K562 (cell line): ENCODE measurements at regions not wholly inside any gene's neighbourhood (a gene's known extent, or its start where the extent isn't known, plus 50 kb on each side); places are given as distances from the start of the nearest gene placed in this dataset.

Experiments
- ARNT ChIP-seq, 2 experiments: fragments of 450-650 bp; IDR thresholded peaks; 2 replicates each; pipeline ENCODE4 v1.6.1; 2016; ENCODE audit warnings: mild to moderate bottlenecking in 1 of 2
- CXXC5 ChIP-seq: fragments of 250-450 bp; sonication (Bioruptor Pico); IDR thresholded peaks from 2 replicates; pipeline ENCODE4 v1.8.0; 2022; ENCODE audit warnings: inconsistent platforms, mild to moderate bottlenecking, moderate library complexity
- E2F5 ChIP-seq: sonication (generic); formaldehyde crosslinking; IDR thresholded peaks from 2 replicates; pipeline ENCODE4 v1.8.0; 2022; ENCODE audit warnings: mild to moderate bottlenecking, missing genetic modification reagents
- HSF4 ChIP-seq: fragments of 250-450 bp; sonication (Bioruptor Pico); IDR thresholded peaks from 2 replicates; pipeline ENCODE4 v2.1.2; 2022; ENCODE audit warnings: mild to moderate bottlenecking, moderate library complexity, borderline replicate concordance
- ID3 ChIP-seq, 2 experiments: fragments of 250-450 bp in 1 of 2; fragments of 450-650 bp in 1 of 2; sonication (Bioruptor Pico) in 1 of 2; IDR thresholded peaks; 2 replicates each; pipeline versions ENCODE4 v1.6.1 to v1.8.0; 2016 to 2021; ENCODE audit warnings: mild to moderate bottlenecking in 2 of 2, moderate library complexity in 2 of 2, missing compliant biosample characterization in 1 of 2, missing genetic modification characterization in 1 of 2
- ILK ChIP-seq: fragments of 450-650 bp; IDR thresholded peaks from 2 replicates; pipeline ENCODE4 v1.6.1; 2016; ENCODE audit warnings: missing genetic modification characterization, low read depth, mild to moderate bottlenecking, missing compliant biosample characterization, moderate library complexity, borderline replicate concordance
- MIER1 ChIP-seq: fragments of 450-650 bp; IDR thresholded peaks from 2 replicates; pipeline ENCODE4 v1.6.1; 2016; ENCODE audit warnings: antibody characterized with exemption, mild to moderate bottlenecking, low read depth
- MXI1 ChIP-seq: IDR thresholded peaks from 2 replicates; pipeline ENCODE4 v1.6.1; 2011; ENCODE audit warnings: low read depth, mild to moderate bottlenecking, improper control_type of control experiment, low read length
- NELFE ChIP-seq: IDR thresholded peaks from 2 replicates; pipeline ENCODE4 v1.6.1; 2011; ENCODE audit warnings: mild to moderate bottlenecking; ENCODE audit not compliant: insufficient read depth, insufficient read length
- PCBP2 ChIP-seq: fragments of 200-400 bp; formaldehyde crosslinking; IDR thresholded peaks from 2 replicates; pipeline ENCODE4 v1.6.1; 2018; ENCODE audit warnings: low read length, low read depth, mild to moderate bottlenecking, moderate library complexity; ENCODE audit not compliant: poor library complexity, severe bottlenecking
- POU5F1 ChIP-seq: fragments of 150-350 bp; IDR thresholded peaks from 2 replicates; pipeline ENCODE4 v1.6.1; 2014; ENCODE audit warnings: borderline replicate concordance, low read length, low read depth, mild to moderate bottlenecking; ENCODE audit not compliant: partially characterized antibody
- SMAD2 ChIP-seq: fragments of 150-350 bp; IDR thresholded peaks from 2 replicates; pipeline ENCODE4 v1.6.1; 2014; ENCODE audit warnings: low read depth, mild to moderate bottlenecking, low read length
- ZNF449 ChIP-seq: fragments of 250-450 bp; sonication (Bioruptor Pico); IDR thresholded peaks from 2 replicates; pipeline ENCODE4 v1.8.0; 2022; ENCODE audit warnings: moderate library complexity, mild to moderate bottlenecking, inconsistent platforms
- ZNF561 ChIP-seq: fragments of 450-650 bp; formaldehyde crosslinking; conservative IDR thresholded peaks from 2 replicates; pipeline ENCODE4 v1.4.0; 2020; ENCODE audit warnings: mild to moderate bottlenecking, moderate library complexity
- ZNF584 ChIP-seq: fragments of 200-800 bp; sonication (Bioruptor generic); IDR thresholded peaks from 2 replicates; pipeline ENCODE4 v1.6.1; 2016; ENCODE audit warnings: low read depth, mild to moderate bottlenecking, missing genetic modification characterization, missing compliant biosample characterization
- ZNF740 ChIP-seq, 3 experiments: fragments of 200-800 bp in 1 of 3; sonication (Bioruptor generic) in 1 of 3; sonication (generic) in 1 of 3; formaldehyde crosslinking in 1 of 3; IDR thresholded peaks; 2 replicates each; pipeline versions ENCODE4 v1.6.1 to v1.8.0; 2016 to 2022; ENCODE audit warnings: mild to moderate bottlenecking in 2 of 3, missing compliant biosample characterization in 2 of 3, missing genetic modification characterization in 2 of 3, missing genetic modification reagents in 1 of 3
- ZNF79 ChIP-seq: fragments of 250-450 bp; sonication (Bioruptor Pico); IDR thresholded peaks from 2 replicates; pipeline ENCODE4 v1.4.0; 2020; ENCODE audit warnings: low read depth, mild to moderate bottlenecking, moderate library complexity
- TF ChIP-seq, protein P1 (sequence below): sonication (generic); IDR thresholded peaks from 2 replicates; pipeline ENCODE4 v1.6.1; 2016
- TF ChIP-seq, protein P2 (sequence below): fragments of 450-650 bp; formaldehyde crosslinking; IDR thresholded peaks from 2 replicates; pipeline ENCODE4 v1.4.0; 2020; ENCODE audit warnings: mild to moderate bottlenecking, moderate library complexity
- TF ChIP-seq, protein P3 (sequence below): fragments of 450-650 bp; conservative IDR thresholded peaks from 2 replicates; pipeline ENCODE4 v1.6.1; 2016; ENCODE audit warnings: missing genetic modification characterization, low read depth, mild to moderate bottlenecking, missing compliant biosample characterization, moderate library complexity

DNA sequence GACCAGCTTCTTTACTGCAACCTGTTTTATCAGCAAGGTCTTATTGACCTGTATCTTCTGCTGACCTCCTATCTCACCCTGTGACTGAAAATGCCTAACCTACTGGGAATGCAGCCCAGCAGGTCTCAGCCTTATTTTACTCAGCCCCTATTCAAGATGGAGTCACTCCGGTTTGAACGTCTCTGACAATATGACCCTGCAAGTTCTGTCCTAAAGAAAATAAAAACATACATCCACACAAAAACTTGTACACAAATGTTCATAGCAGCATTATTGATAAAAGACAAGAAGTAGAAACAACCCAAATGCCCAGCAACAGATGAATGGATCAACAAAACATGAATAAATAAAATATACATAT is 59.5 kb upstream of the FAM9C start (continued):
- TF ChIP-seq ZNF449 (CRISPR knock-in tag) (peak; percentile 84), HSF4 (CRISPR knock-in tag) (peak; percentile 85), ZNF740 (CRISPR knock-in tag; IDR thresholded peaks at IDR 0.05) (no peak), ZNF740 (tag; IDR thresholded peaks at IDR 0.05) (peak in 1 of 2 experiments; percentile 90; a peak in 2 of 4 replicates), ARNT (IDR thresholded peaks at IDR 0.05) (no peak), ID3 (CRISPR knock-in tag; IDR thresholded peaks at IDR 0.05) (peak; percentile 75; the same call in 1 of the 2 replicates), ID3 (tag; IDR thresholded peaks at IDR 0.05) (peak; percentile 72; the same call in 1 of the 2 replicates), ILK (tag) (peak; percentile 57; the same call in 1 of the 2 replicates), ZNF79 (CRISPR knock-in tag) (peak; percentile 75), SMAD2 (no peak), E2F5 (no peak), ZNF584 (CRISPR knock-in tag) (peak; percentile 84), POU5F1 (no peak), ZNF561 (CRISPR knock-in tag) (no peak), MIER1 (no peak), CXXC5 (CRISPR knock-in tag) (peak; percentile 66), PCBP2 (no peak), MXI1 (no peak), NELFE (no peak)
- TF ChIP-seq, protein P1, sequence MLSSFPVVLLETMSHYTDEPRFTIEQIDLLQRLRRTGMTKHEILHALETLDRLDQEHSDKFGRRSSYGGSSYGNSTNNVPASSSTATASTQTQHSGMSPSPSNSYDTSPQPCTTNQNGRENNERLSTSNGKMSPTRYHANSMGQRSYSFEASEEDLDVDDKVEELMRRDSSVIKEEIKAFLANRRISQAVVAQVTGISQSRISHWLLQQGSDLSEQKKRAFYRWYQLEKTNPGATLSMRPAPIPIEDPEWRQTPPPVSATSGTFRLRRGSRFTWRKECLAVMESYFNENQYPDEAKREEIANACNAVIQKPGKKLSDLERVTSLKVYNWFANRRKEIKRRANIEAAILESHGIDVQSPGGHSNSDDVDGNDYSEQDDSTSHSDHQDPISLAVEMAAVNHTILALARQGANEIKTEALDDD = no peak
- TF ChIP-seq, protein P2, sequence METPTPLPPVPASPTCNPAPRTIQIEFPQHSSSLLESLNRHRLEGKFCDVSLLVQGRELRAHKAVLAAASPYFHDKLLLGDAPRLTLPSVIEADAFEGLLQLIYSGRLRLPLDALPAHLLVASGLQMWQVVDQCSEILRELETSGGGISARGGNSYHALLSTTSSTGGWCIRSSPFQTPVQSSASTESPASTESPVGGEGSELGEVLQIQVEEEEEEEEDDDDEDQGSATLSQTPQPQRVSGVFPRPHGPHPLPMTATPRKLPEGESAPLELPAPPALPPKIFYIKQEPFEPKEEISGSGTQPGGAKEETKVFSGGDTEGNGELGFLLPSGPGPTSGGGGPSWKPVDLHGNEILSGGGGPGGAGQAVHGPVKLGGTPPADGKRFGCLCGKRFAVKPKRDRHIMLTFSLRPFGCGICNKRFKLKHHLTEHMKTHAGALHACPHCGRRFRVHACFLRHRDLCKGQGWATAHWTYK (CRISPR knock-in tag) = peak; percentile 64; the same call in 1 of the 2 replicates
- TF ChIP-seq, protein P3, sequence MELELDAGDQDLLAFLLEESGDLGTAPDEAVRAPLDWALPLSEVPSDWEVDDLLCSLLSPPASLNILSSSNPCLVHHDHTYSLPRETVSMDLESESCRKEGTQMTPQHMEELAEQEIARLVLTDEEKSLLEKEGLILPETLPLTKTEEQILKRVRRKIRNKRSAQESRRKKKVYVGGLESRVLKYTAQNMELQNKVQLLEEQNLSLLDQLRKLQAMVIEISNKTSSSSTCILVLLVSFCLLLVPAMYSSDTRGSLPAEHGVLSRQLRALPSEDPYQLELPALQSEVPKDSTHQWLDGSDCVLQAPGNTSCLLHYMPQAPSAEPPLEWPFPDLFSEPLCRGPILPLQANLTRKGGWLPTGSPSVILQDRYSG (tag) = peak; percentile 95
